AG04450 (cell line): ENCODE measurements at regions not wholly inside any gene's neighbourhood (a gene's known extent, or its start where the extent isn't known, plus 50 kb on each side); places are given as distances from the start of the nearest gene placed in this dataset.

Source experiments
- CTCF ChIA-PET: fragments of 300-600, 350-600 bp; formaldehyde crosslinking; extraction: SDS; loops from one replicate; lab custom pipeline; 2022; ENCODE audit warnings: antibody characterized with exemption, inconsistent platforms; lab: Charles Lee
- POLR2A ChIA-PET: fragments of 350-600 bp; formaldehyde crosslinking; extraction: SDS; loops from one replicate; lab custom pipeline; 2021; ENCODE audit warnings: antibody characterized with exemption, inconsistent platforms; lab: Yijun Ruan, JAX
- DNase-seq: peaks from one replicate; pipeline ENCODE4 v3.0.0-alpha.2; 2011; ENCODE audit warnings: low read depth, low spot score
- H3K27ac ChIP-seq: one replicate; pipeline ENCODE4 v1.5.1; 2012; ENCODE audit warnings: low read depth, low read length, control low read depth
- H3K27me3 ChIP-seq: one replicate; pipeline ENCODE4 v1.6.0; 2012; ENCODE audit warnings: low read length; ENCODE audit not compliant: control insufficient read depth, insufficient read depth
- H3K4me3 ChIP-seq: 2 replicates; pipeline ENCODE4 v1.5.1; 2011; ENCODE audit warnings: mild to moderate bottlenecking, low read depth, low read length, control low read depth
- H3K9me3 ChIP-seq: 2 replicates; pipeline ENCODE4 v1.5.1; 2012; ENCODE audit warnings: low read length; ENCODE audit not compliant: control insufficient read depth, insufficient read depth
- CTCF ChIP-seq: IDR thresholded peaks from 2 replicates; pipeline ENCODE4 v1.5.1; 2011; ENCODE audit warnings: low read depth, low read length, control low read depth, inconsistent platforms

- no peak for TF ChIP-seq CTCF
- Histone ChIP-seq H3K4me3 (no peak overlapping the region), H3K9me3 (no peaks in the 10 kb centered on the region), H3K27ac (no peak overlapping the region), H3K27me3 (no peaks in the 10 kb centered on the region)
- DNase-seq = no peak
- POLR2A ChIA-PET = no interaction called here
- CTCF ChIA-PET = no interaction called here
These were observed 425.5 kb downstream of the TENT5A start for GRCh38 chr6:81326881-81327561.

GRCh38 chr6:81309811-81310210 is 442.7 kb downstream of the TENT5A start:
- no peaks in the 10 kb centered on the region for H3K27me3 ChIP-seq
- no peaks in the 10 kb centered on the region for H3K9me3 ChIP-seq
- peak; percentile 11 for DNase-seq
- no peak overlapping the region for H3K4me3 ChIP-seq
- no peak overlapping the region for H3K27ac ChIP-seq
- ChIA-PET CTCF (no interaction called here), POLR2A (no interaction called here)
- no peak for TF ChIP-seq CTCF

- Histone ChIP-seq H3K27me3 (no peaks in the 10 kb centered on the region), H3K27ac (no peak overlapping the region), H3K9me3 (no peaks in the 10 kb centered on the region), H3K4me3 (no peak overlapping the region)
- no peak for TF ChIP-seq CTCF
- ChIA-PET POLR2A (no interaction called here), CTCF (no interaction called here)
- no peak for DNase-seq
These were observed 443.8 kb downstream of the TENT5A start for GRCh38 chr6:81308577-81309279.

- no peak overlapping the region for H3K27ac ChIP-seq
- H3K9me3 ChIP-seq = no peaks in the 10 kb centered on the region
- no peak for TF ChIP-seq CTCF
- CTCF ChIA-PET = no interaction called here
- H3K4me3 ChIP-seq = no peak overlapping the region
- no peaks in the 10 kb centered on the region for H3K27me3 ChIP-seq
- DNase-seq = no peak
- POLR2A ChIA-PET = no interaction called here
These were observed 444.7 kb downstream of the TENT5A start for GRCh38 chr6:81307651-81308214.

GRCh38 chr6:81304466-81304865 is 448.0 kb downstream of the TENT5A start:
- Histone ChIP-seq H3K9me3 (no peaks in the 10 kb centered on the region), H3K27me3 (no peaks in the 10 kb centered on the region), H3K27ac (no peak overlapping the region), H3K4me3 (no peak overlapping the region)
- CTCF ChIA-PET = interaction anchor here (0.6 kb wide), 1 partner anchor 120 kb away, joined by 4 read pairs; no protein-coding TSS in a partner anchor
- no peak for DNase-seq
- POLR2A ChIA-PET = no interaction called here
- no peak for TF ChIP-seq CTCF
